Spinal cord (tissue), 9 donors: ENCODE measurements at regions not wholly inside any gene's neighbourhood (a gene's known extent, or its start where the extent isn't known, plus 50 kb on each side); places are given as distances from the start of the nearest gene placed in this dataset.

ENCODE experiments used
- DNase-seq, 6 donors: peaks; one replicate each; pipeline versions ENCODE4 v3.0.0 to v3.0.0-alpha.2; 2013 to 2015; ENCODE audit warnings: low spot score in 6 of 6, low read depth in 4 of 6
- H3K27ac ChIP-seq: one replicate; pipeline ENCODE4 v1.5.1; 2013; ENCODE audit warnings: low read depth, low read length, control low read depth
- H3K27me3 ChIP-seq: one replicate; pipeline ENCODE4 v1.6.1; 2013; ENCODE audit warnings: low read length; ENCODE audit not compliant: control insufficient read depth, insufficient read depth
- H3K36me3 ChIP-seq: one replicate; pipeline ENCODE4 v1.6.1; 2013; ENCODE audit warnings: low read length; ENCODE audit not compliant: control insufficient read depth, insufficient read depth
- H3K4me1 ChIP-seq: one replicate; pipeline ENCODE4 v1.6.1; 2013; ENCODE audit warnings: low read length; ENCODE audit not compliant: control insufficient read depth, insufficient read depth
- H3K4me3 ChIP-seq: one replicate; pipeline ENCODE4 v1.5.1; 2013; ENCODE audit warnings: low read depth, low read length, control low read depth
- H3K9me3 ChIP-seq: one replicate; pipeline ENCODE4 v1.6.1; 2013; ENCODE audit warnings: low read length; ENCODE audit not compliant: control insufficient read depth, insufficient read depth
- WGBS: methylation state at CpG from one replicate; pipeline ENCODE4 v1.1.5; 2013; ENCODE audit warnings: missing lambda C conversion rate; ENCODE audit not compliant: insufficient coverage; 5-methylcytosine and 5-hydroxymethylcytosine counted together
- donor health status: healthy.

DNA sequence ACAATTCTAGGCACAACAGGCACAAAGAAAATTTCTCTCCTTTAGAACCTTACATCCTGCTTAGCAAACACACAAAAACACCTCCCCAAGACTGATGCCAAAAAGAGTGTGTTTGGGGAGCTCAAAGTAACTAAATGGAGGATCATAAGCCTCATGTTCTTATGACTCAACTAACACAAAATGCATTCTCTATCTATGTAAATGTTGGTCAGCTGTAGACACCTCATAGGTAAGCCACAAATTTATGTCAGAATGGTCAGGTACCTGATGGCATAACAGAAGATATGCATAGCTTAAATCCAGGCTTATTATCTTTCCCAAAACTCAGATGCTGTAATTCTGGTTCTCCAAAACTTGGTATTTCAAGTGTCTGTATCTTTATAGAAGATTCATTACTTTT, 315.1 kb downstream of the C7orf25 start:
- Histone ChIP-seq H3K27me3 (no peaks in the 10 kb centered on the region), H3K9me3 (no peaks in the 10 kb centered on the region), H3K36me3 (no peaks in the 10 kb centered on the region), H3K27ac (no peak overlapping the region), H3K4me3 (no peak overlapping the region), H3K4me1 (no peaks in the 10 kb centered on the region)
- no peak for DNase-seq

DNA sequence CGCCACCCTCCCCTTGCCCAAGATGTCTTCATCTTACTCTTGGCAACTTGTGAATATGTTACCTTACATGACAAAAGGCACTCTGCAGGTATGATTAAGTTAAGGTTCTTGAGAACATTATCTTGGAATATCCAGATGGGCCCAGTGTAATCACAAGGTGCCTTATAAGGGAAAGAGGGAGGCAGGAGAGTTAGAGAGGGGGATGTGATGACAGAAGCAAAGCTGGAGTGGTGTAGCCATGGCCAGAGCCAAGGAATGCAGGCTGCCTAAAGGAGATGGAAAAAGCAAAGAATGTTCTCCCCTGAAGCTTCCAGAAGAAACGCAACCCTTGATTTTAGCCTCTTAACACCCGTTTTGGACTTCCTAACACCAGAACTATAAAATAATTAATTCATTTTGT, 318.0 kb downstream of the C7orf25 start:
- no peaks in the 10 kb centered on the region for H3K9me3 ChIP-seq
- H3K27ac ChIP-seq, result no peak overlapping the region
- no peak overlapping the region for H3K4me3 ChIP-seq
- no peaks in the 10 kb centered on the region for H3K4me1 ChIP-seq
- DNase-seq, result no peak
- H3K36me3 ChIP-seq, result no peaks in the 10 kb centered on the region
- no CpG with 5 or more reads among the region's 3 CpGs for WGBS
- no peaks in the 10 kb centered on the region for H3K27me3 ChIP-seq

DNA sequence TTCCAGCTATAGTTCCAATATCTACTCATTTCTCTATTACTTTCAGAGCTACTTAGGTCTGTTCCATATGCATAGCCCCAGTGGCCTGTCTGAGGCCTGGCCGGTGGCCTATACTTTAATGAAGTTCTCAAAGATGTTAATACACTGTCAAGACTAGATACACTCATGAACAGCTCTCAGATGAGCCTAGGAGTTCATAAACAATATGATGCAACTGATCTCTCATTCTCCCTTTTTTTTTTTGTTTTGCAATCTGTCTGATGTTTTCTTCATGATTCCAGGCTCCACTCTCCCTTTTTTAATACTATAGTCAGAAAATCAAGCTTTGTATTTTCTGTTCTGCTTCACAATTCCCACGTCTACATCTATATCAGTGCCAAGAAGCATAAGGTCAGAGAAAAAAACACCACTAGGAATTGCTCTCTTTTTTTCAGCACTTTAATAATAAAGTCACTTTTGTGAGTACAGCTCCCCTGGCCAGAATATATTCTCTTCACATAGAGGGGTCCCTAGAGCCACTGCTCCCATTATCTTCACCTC, 321.0 kb downstream of the C7orf25 start:
- no peak overlapping the region for H3K4me3 ChIP-seq
- H3K27ac ChIP-seq, result no peak overlapping the region
- no peaks in the 10 kb centered on the region for H3K4me1 ChIP-seq
- WGBS, result 86% methylated on average over 2 of the region's 2 CpGs
- no peaks in the 10 kb centered on the region for H3K9me3 ChIP-seq
- no peaks in the 10 kb centered on the region for H3K27me3 ChIP-seq
- no peak for DNase-seq
- no peaks in the 10 kb centered on the region for H3K36me3 ChIP-seq

DNA sequence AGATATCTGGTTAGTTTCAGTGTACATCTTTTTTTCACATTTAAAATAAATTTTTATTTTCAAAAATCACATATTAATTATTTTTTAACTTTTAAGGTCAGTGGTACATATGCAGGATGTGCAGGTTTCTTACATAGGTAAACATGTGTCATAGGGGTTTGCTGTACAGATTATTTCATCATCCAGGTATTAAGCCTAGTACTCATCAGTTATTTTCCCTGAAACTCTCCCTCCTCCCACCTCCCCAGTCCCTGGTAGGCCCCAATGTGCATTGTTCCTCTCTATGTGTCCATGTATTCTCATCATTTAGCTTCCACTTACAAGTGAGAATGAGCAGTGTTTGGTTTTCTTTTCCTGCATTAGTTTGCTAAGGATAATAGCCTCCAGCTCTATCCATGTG, 323.0 kb downstream of the C7orf25 start:
- Histone ChIP-seq H3K9me3 (no peaks in the 10 kb centered on the region), H3K36me3 (no peaks in the 10 kb centered on the region), H3K4me3 (no peak overlapping the region), H3K27me3 (no peaks in the 10 kb centered on the region), H3K4me1 (no peaks in the 10 kb centered on the region), H3K27ac (no peak overlapping the region)
- DNase-seq, result no peak

DNA sequence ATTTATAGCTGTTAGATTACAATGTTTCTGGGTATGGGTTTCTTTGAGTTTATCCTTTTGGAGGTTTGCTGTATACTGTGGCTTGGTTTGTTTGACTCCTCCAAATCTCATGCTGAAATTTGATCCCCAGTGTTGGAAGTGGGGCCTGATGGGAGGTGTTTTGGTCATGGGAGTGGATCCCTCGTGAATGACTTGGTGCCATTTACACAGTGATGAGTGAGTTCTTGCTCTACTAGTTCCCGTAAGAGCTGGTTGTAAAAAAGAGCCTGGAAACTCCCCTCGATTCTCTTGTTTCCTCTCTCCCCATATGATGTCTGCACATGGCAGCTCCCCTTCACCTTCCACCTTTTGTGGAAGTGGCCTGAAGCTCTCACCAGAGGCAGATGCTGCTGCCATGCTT, 324.1 kb downstream of the C7orf25 start:
- Histone ChIP-seq H3K4me3 (no peak overlapping the region), H3K27me3 (no peaks in the 10 kb centered on the region), H3K36me3 (no peaks in the 10 kb centered on the region), H3K9me3 (no peaks in the 10 kb centered on the region), H3K27ac (no peak overlapping the region), H3K4me1 (no peaks in the 10 kb centered on the region)
- DNase-seq, result no peak
- WGBS, result 78% methylated on average over 2 of the region's 3 CpGs

DNA sequence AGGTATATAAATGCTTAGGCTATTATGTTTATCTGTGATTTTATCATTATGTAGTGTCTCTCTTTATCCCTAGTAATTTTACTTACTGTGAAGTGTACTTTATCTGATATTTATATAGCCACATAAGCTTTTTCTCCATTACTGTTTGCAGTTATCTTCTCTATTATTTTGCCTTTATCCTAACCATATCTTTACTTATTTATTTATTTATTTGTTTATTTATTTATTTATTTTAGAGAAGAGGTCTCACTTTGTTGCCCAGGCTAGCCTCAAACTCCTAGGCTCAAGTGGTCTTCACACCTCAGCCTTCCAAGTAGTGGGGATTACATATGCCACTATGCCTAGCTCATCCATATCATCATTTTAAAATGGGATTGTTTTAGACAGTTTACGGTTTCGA, 331.8 kb downstream of the C7orf25 start:
- no peaks in the 10 kb centered on the region for H3K4me1 ChIP-seq
- no peak overlapping the region for H3K27ac ChIP-seq
- DNase-seq, result no peak
- H3K9me3 ChIP-seq, result no peaks in the 10 kb centered on the region
- H3K4me3 ChIP-seq, result no peak overlapping the region
- H3K27me3 ChIP-seq, result no peaks in the 10 kb centered on the region
- no CpG with 5 or more reads among the region's 2 CpGs for WGBS
- no peaks in the 10 kb centered on the region for H3K36me3 ChIP-seq

DNA sequence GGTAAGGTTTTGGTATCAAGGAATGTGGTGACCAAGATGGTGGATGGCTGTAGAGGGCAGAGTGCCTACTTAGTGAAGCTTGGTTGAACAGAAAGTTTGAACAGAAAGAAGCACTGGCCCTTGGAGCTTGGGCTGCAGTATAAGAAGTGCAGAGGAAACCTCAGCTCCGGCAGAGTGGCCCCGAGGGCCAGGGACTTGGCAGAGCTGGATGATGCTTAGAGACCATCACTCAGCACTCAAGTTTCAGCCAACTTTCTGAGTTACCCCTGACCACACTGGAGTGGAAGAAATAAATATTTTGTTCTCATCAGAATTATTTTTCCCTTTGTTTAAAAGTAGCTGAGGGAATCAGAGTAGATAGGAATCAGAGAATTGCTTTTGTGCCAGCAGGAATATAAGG, 336.7 kb downstream of the C7orf25 start:
- H3K27me3 ChIP-seq, result no peaks in the 10 kb centered on the region
- WGBS, result 86% methylated on average over 2 of the region's 2 CpGs
- H3K27ac ChIP-seq, result no peak overlapping the region
- no peaks in the 10 kb centered on the region for H3K36me3 ChIP-seq
- H3K4me1 ChIP-seq, result no peaks in the 10 kb centered on the region
- no peak overlapping the region for H3K4me3 ChIP-seq
- peak in 1 of 6 donors; percentile 1 for DNase-seq
- H3K9me3 ChIP-seq, result no peaks in the 10 kb centered on the region

DNA sequence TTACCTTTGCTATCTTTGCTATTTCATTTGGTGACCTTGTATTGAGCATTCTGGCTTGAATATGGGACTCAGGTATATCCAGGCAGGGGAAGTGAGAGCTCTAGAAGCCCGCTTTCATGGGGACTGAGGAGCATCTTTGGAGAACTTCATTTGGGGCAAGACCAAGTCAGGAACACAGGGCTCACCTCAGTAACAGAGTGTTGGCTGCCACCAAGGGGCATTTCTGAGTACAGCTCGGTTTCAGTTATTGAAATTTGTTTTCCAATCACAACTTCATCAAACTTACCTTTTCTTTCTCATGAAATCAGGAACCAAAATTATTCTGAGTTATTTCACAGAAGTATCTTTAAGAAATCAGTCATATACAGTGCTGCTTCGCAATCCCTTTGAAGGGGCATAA, 337.2 kb downstream of the C7orf25 start:
- DNase-seq, result peak in 2 of 6 donors; percentile 14 to 22
- Histone ChIP-seq H3K36me3 (no peaks in the 10 kb centered on the region), H3K4me3 (no peak overlapping the region), H3K27ac (no peak overlapping the region), H3K27me3 (no peaks in the 10 kb centered on the region), H3K9me3 (no peaks in the 10 kb centered on the region), H3K4me1 (no peaks in the 10 kb centered on the region)
- 73% methylated on average over 2 of the region's 3 CpGs for WGBS

DNA sequence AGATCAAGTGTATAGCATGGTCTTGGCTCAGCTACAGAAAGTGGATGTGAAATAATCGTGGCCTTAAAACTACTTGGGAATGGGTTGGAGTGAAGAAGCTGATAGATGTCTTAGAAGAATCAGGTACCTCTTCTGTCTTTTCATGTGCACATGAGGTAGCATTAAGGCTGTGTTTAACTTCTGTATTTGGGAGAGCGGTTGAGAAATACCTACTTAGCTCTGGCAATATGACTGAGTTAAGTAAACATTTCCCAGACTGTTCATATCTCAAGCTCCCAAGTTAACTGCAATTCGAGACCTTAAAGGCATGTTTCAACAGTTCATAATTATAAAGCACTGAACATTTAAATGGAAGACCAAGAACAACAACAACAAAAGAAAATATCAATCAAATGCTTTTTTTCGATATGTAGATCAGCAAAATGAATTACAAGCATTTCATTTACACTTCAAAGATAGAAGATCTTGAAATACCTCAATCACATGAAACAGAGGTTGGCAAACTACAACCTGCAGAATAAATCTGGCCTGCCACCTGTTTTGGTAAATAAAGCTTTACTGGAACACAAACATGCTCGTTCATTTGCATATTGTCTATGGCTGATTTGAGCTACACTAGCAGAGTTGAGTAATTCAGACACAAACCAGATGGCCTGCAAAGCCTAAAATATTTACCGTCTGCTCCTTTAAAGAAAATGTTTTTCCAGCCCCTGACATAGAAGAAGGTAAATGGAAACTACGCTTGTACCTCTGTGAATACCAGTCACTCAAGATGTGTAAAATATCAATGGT, 337.1 kb upstream of the GLI3 start:
- Histone ChIP-seq H3K4me3 (no peak overlapping the region), H3K27me3 (no peaks in the 10 kb centered on the region), H3K27ac (no peak overlapping the region), H3K9me3 (no peaks in the 10 kb centered on the region), H3K36me3 (no peaks in the 10 kb centered on the region), H3K4me1 (no peaks in the 10 kb centered on the region)
- 78% methylated on average over 1 of the region's 7 CpGs for WGBS
- DNase-seq, result peak in 2 of 6 donors; percentile 49 to 81

DNA sequence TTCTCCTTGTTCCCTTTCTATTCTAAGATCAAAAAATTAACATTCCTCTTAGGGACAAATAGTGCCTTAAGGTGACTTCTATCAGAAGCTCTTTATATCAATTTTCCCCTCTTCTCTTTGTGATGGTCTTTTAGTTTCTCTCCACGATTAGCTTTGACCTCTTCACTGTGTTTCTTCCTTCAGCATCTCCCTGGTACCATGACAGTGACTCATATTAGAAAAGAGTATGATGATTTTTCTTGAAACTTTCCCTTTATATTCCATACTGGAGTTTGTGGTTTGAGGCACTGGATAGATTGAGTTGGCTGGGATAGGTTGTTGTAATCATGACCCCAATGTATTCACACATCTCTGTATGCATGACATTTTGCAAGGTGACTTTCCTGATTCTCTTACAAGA, 335.6 kb upstream of the GLI3 start:
- no CpG with 5 or more reads among the region's 1 CpG for WGBS
- no peak overlapping the region for H3K4me3 ChIP-seq
- no peaks in the 10 kb centered on the region for H3K4me1 ChIP-seq
- H3K27me3 ChIP-seq, result no peaks in the 10 kb centered on the region
- no peaks in the 10 kb centered on the region for H3K36me3 ChIP-seq
- no peak for DNase-seq
- no peaks in the 10 kb centered on the region for H3K9me3 ChIP-seq
- H3K27ac ChIP-seq, result no peak overlapping the region
